ENCODE measurements at regions not wholly inside any gene's neighbourhood (a gene's known extent, or its start where the extent isn't known, plus 50 kb on each side); places are given as distances from the start of the nearest gene placed in this dataset.
A peak's percentile ranks its signal among the peaks of the same experiment; 100 is the strongest.

DNA sequence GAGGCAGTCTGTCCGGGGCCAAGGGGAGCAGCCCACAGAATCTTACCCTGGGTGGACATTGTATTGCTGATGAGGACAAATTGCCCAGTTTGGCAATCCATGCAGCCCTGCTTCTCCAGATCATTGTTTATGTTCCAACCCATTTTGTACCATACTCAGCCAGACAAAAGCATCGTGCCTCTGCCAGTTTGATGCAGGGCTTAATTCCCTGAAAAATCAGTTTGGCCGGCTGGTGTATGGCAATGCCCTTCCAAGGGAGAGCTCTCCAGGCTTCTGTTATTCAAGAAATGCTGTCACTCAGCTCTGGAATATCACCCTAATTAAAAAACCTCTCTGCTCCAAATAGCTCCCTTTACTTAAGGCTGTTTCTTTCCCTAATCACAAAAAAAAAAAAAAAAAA lies 697.7 kb downstream of the TBC1D22A start:
- DNase-seq (ENCODE audit: low spot score): no peak

DNA sequence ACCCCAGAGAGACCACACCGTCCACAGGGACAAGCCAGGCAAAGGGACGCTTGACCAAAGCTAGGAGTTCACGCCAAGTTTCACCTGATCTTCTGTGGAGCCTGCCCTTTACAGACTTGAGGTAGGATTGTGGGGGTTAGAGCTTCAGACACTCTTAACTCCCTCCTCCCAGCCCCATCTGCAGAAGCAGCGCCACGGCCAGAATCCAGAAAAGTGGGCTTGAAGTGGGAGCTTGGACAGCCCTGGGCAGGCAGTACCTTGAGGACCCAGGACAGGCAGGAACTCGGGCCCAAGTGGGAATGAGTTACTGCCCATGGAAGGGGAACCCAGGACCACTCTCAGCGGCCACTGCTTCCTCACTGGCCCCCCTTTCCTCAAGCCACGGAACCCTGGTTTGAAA lies 695.9 kb downstream of the TBC1D22A start:
- DNase-seq (ENCODE audit: low spot score): no peak

DNA sequence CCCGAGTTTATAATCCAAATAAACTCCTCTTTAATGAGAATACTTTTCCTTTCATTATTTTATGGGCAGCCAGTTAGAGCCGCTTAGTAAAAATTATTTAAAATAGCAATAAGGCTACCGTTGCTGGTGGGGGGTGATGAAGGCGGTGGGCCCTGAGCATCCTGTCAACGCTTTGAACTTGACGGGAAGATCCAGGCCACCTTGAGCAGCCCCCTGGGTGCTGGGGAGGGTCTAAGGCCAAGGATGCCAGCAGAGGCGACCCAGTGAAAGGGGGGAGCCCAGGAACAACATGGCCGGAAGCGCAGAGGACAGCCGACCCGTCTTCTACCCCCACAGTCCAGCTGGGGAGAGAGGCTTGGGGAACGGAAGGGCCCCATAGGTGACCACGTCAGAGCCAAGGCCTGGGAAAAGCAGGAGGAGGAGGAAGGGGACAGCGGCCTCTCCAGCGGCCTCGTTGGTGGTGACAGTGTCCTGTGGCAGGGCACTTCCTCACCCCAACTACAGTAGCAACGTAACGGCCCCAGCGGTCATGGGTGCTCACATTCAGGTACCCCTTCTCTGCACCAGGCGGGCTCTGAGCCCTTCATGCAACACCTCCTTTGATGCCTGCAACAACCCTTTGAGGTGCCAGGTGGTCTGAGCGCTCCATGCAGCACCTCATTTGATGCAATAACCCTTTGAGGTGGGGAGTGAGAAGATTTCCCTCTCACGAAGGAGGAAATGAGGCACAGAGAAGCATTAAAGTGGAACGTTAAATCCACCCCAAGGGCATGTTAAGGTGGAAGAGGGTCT lies 695.3 kb downstream of the TBC1D22A start:
- no peak for DNase-seq (ENCODE audit: low spot score)

DNA sequence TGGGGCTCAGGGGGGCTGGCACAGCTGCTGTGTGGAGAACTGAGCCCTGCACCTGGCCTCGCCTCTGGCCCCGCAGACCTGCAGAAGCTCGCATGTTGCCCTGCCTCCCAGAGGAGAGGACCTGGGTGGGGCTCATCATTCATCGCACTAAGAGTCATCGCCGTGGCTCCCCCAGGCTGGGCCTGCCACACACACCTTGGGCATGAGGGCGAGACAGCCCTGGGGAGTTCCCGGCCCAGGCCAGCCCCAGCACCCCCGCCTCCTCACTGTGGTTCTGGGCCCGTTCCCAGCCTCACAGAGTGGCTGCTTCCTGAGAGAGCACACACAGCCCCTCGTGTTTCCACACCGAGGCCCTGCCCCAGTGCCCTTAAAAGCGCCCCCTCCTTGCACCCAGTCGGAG lies 694.6 kb downstream of the TBC1D22A start:
- DNase-seq (ENCODE audit: low spot score): no peak

DNA sequence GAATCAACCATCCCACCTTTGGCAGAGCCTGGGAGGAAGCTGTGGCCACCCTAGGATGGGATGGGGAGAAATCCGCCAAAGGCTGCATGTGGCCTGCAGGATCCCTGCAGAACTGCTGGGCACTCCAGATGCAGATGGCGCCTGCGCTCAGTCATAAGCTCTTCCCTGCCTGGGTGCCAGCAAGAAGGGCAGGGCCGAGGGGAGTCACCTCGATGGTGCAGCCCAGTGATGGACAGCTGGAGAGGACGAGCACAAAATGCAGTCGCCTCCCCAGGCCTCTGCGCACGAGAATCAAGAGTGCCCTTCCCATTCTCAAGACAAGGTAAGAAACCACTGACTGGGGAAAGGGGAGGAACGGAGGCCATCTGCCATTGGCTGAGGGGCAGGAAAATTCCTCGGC lies 693.6 kb downstream of the TBC1D22A start:
- no peak for DNase-seq (ENCODE audit: low spot score)

DNA sequence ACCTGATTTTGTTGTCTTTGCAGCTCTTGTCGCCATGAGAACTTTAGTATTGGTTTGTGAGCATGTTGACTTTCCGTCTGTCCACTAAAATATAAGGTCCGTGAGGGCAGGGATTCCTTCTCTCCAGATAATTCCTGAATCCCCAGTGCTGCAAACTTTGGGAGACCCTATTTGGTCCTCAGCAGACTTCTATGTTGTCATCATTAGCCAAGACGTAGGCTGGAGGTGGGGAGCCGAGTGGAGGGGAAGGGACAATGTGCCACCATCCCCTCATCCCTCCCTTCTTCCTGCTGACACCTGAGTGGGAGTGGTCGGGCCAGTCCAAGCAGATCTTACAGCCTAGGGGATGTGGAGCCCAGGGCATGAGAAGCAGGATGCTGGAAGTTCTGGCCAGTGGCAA lies 690.6 kb downstream of the TBC1D22A start:
- DNase-seq (ENCODE audit: low spot score): no peak

DNA sequence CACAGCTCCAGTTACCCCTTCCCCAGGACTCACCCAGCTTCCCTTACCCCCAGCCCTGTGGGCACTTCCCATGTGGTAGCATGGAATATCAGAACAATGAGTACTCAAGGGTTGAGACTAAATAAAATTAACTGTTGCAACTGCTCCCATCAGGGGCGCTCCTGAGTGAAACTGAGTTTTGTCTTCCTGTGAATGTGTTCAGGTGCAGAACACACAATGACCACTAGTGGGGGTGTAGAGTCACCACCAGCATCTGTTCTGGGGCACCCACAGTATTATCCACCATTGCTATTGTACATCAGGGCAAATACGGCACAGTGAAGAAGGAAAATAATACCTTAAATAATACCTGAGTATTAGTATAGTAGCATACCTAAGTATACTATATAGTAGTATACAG lies 689.7 kb downstream of the TBC1D22A start:
- peak; percentile 17 for DNase-seq (ENCODE audit: low spot score)

DNA sequence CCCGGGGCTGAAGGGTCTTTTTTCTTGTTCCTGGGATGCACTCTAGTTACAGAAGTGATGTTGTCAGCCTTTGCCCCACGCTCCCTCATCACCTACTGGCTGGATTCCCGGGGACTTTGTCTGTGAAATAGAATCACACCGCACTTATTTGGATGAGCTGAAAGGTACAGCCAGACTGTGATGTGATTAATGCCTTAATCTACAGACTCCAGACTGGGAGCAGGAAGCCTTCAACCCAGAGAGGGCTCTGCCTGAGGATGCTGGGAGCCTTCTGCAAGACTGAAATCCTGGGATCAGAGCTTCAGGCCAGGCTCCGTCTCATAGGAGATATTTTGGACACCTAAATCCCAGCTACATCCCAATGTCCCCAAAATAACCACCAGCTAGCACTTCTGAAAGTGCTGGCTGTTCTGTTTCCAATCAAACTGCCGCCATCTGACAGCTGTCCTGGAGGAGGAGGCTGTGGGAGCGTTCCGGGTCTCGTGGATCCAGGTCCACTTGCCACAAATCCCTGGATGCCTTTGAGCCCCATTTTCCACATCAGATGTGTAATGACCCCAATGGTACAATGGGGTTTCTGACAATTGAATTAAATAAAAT lies 688.5 kb downstream of the TBC1D22A start:
- no peak for DNase-seq (ENCODE audit: low spot score)

DNA sequence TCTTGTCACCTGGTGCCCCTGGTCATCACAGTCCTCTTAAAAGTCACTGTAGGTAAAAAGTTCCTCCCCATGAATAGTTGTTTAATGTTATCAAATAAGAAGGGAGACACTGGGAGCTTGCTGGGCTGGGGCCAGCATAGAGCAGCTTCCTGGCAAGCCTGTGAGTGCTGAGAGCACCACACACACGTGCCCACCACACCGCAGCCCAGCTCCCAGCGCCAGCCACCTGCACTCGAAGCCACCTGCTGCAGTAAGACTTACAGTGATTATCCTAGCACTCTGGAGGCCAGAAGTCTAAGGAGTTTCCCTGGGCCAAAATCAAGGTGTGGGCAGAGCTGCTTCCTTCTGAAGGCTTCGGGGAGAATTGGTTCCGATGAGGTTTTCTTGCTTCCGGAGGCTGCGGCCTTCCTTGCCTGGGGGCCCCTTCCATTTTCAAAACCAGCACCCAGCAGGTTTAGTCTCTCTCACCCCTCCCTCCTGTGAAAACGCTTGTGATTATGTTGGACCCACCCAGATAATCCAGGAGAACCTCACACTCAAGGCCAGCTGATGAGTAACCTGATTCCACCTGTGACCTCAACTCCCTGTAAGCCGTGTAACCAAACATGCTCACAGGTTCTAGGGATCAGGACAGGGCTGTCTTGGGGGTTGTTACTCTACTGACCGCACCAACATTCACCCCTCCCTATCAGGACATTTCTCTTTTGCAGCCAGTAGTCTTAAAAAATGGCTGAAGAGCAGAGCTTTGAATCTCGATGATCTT lies 687.2 kb downstream of the TBC1D22A start:
- DNase-seq (ENCODE audit: low spot score): no peak

DNA sequence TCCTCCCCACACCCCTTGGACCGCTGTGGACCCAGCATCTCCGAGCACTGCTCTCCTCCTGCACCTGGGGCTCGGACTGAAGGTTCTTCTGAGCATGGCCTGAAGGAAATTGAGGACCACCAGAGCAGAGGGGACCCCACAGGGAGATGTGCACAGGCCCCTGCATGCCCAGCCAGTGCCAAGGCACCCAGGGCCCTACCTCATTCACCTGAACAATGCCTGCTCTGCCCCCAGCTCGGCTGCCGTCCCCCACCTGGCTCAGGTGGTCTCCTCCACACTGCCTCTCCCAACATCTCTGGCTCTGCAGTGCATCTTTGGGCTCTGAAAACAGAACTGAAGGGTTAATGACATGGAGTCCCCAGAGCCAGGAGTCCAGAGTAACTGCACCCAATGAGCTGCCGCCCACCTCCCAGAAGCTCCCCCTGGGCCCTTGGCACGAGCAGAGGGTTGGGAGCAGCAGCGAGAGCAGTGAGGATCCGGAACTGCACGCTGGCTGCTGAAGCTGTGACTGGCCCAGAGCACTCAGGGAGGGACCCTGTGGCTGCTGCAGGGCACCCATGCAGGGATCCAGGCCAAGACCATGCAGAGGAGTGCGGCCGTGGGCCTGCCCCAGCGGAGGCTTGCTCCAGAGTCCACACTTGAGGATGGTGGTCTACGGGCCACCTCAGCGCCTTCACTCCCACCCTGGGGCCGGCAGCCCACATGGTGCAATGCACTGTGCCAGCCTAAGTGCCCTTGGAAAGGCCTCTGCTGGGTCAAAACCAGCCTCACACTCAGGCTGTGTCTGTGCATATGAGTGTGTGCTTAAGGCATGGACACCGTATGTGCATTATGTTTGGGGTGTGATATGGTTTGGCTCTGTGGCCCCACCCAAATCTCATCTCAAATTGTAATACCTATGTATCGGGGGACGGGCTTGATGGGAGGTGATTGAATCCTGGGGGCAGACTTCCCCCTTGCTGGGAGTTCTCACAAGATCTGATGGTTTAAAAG lies 686.1 kb downstream of the TBC1D22A start:
- DNase-seq (ENCODE audit: low spot score): no peak

DNA sequence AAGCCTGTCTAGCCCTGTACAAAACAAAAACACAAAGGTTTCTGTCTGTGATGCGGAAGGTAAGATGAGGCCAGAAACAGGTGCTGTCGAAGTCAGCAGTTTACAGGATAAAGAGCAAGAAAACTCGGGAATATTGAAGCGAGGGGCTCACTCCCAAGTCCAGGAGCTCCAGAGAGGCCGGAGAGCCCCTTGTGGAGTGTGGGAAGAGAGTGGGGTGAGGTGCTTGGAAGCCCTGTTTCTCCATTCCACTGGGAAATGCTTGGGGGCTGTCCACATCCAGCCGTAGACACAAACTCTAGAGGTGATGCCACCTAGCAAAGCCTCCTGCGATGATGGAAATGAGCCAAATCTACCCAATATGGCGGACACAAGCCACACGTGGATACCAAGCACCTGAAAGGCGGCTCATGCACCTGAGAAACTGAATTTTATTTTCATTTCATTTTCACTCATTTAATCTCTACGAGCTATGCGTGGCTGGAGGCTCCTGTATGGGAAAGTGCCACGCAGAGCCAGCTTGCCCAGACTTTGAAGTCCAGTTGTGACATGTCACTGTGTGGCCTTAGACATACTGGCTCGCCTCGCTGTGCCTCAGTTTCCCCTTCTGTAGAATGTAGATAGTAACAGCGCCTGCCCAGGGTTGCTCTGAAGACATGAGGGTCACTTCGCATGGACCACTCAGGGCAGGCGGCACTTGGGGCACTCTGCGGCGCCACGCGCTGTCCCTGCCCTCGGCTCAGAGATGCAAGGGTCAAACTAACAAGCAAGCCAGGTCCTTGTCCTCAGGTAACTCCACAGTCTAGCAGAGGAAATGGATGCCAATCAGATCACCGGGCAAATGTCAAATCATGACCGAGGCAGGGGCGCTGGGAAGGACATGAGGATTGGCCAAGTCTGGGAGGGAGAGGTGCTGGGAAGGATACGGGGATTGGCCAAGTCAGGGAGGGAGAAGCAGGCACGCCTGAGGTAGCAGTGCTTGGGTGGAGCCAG lies 684.7 kb downstream of the TBC1D22A start:
- DNase-seq (ENCODE audit: low spot score): no peak

DNA sequence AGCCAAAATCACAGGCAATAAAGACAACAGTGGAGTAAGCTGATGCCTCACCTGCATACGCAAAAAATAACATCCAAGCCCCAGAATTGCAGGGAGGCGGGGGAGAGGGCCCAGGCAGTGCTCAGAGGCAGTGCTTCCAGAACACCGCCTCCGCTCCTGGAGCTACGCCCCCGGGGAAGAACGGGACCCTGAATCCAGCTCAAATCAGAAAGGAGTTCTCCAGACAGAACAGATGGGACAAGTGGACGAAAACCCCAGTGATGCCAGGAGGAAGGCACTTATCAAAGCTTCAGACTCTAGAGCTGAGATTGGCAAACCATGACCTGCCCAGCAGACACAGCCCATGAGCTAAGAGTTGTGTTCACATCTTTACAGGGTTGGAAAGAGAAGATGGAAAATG lies 683.9 kb downstream of the TBC1D22A start:
- DNase-seq (ENCODE audit: low spot score): no peak

DNA sequence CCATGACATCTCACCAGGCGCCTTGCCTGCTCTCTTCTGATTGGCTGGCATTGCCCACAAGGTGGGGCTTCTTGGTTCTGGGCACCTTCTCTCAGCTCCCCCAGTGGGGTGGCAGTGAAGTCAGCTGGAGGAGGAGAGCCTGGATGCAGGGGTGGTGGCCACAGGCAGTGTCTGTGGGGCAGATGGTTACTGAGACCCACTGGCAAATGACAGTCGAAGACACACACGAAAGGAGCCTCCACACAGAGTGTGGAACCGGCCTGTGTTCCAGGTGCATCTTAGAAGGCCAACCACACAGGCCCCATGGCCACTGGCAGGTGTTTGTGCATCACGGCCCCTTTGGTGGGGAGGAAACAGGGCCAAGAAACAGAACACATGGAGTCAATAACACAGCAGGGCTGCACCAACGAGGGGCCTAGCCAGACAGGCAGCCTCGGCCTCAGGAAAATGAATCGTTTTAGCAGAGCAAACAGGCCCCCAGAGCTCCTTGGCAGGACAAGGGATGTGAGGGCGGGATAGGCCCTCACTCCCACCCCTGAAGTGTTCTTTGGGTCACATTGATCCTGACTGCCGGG lies 683.4 kb downstream of the TBC1D22A start:
- DNase-seq (ENCODE audit: low spot score): no peak

DNA sequence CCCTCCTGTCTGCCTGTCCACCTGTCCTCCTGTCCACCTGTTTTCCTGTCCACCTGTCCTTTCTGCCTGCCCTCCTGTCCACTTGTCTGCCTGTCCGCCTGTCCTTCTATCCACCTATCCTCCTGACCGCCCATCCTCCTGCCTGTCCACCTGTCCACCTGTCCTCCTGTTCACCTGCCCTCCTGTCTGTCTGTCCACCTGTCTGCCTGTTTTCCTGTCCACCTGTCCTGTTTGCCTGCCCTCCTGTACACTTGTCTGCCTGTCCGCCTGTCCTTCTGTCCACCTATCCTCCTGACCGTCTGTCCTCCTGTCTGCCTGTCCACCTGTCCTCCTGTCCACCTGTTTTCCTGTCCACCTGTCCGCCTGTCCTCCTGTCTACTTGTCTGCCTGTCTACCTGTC lies 682.8 kb downstream of the TBC1D22A start:
- no peak for DNase-seq (ENCODE audit: low spot score)

DNA sequence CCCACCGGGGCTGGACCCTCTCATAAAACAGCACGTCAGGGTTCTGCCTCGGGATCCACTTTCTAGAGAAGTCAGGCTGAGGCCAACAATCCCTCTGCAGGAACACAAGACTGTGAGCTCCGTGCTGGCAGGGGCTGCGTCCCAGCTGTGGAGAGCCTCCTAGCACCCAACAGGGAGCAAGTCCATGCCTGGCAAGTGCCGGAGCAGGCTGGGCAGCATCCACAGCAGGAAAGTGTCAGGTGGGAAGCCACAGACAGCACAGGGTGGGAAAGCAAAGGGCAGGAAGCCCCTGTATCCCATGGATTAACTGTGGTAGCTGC lies 682.3 kb downstream of the TBC1D22A start:
- DNase-seq (ENCODE audit: low spot score): no peak

DNA sequence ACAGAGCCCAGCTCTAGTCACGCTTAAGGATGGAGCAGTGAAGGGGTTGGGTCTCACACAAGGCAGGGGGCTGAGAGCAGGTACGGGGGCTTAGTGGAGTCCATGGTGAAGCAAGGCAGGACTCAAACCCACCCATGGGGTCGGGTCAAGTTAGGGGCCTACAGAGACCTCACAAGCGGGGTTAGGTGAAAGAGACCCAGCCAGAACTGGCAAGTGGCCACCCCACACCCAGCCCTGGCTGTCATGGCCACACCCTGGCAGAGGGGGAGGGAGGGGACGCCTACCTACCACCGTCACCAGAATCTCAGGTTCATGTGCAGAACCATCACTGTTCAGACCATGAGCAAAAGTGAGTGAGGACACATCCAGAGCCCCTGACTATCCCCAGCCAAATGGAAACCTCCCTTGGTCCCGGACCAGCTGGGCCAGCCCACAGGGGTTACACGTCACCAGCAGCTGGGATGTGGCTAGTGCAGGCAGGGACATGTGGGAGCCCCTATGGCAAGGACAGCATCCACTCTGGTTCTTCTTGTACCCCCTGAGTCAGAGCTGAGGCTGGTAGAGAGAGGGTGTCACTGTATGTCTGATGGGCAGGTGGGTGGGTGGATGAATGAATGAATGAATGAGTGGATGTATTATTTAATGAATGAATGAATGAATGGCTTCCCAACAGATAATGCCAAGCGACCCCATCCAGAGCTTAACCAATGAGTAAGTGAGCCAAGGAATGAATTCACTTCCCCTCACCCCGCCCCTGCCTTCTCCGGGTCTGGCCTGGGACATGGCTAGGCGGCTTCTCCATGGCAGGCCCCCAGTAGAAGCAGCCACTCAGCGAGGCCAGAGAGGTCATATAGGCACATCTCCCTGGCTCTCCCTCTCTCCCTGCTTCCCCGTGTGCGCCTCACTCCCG lies 681.6 kb downstream of the TBC1D22A start:
- no peak for DNase-seq (ENCODE audit: low spot score)

DNA sequence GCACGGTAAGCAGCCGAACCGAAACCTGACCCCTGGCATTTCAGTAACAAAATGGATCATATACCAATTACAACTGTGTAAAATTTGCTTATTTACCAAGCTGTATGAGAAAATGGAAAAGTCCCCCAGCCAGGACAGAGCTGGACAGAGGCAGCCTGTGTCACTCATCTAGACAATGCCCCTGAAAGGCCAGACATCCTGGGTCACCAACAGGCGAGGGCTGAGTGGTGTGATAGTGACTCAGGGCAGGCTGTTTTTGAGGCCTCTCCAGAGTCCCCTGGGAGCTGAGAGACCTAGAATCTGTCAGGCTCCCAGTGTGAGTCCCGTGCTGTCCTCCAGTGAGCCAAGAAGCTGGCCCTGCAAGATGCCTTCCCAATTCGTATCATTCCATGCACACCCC lies 680.4 kb downstream of the TBC1D22A start:
- DNase-seq (ENCODE audit: low spot score): no peak

DNA sequence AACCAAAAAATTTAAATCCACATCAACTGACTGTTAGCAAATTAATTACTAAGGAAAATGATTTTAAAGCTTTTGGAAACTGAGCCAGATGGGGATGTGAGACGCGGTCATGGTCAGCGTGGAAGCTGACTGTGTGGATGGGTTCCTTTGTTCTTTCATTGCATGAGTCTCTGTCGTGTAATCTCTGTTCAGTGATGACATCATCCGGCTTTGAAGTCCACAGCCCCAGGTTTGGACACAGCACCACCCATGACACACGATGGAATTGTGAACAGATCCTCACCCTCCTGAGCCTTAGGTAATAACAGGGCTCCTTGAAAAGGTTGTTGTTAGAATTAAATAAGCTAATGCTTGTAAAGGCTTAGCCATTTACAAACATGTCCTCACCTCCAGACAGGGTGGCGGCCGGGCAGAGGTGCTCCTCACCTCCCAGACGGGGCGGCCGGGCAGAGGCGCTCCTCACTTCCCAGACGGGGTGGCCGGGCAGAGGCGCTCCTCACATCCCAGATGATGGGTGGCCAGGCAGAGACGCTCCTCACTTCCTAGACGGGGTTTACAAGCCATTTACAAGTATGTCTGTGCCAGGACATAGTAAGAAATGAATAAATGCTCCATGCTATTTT lies 677.3 kb downstream of the TBC1D22A start:
- DNase-seq (ENCODE audit: low spot score): no peak

DNA sequence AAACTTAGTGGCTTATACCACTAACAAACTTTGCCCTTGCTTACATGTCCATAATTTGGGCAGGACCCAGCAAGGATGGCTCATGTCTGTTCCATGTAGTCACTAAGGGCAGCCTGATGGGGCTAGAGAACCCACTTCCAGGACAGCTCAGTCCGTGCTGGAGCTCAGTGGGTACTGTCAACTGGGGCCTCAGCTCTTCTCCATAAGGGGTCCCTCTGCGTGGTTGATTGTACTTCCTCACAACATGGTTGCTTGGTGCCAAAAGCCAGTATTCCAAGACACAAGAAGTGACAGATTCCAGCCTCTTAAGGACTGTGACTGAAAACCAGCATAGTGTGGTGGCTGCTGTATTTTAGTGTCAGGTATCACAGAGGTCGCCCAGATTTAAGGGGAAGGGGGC lies 675.2 kb downstream of the TBC1D22A start:
- no peak for DNase-seq (ENCODE audit: low spot score)

Measured in H4 (cell line).